AG10803 (cell line): ENCODE measurements at regions not wholly inside any gene's neighbourhood (a gene's known extent, or its start where the extent isn't known, plus 50 kb on each side); places are given as distances from the start of the nearest gene placed in this dataset.

Experiments used
- DNase-seq: peaks from one replicate; pipeline ENCODE4 v3.0.0; 2010; ENCODE audit warnings: low read depth
- H3K4me3 ChIP-seq: 2 replicates; pipeline ENCODE4 v1.5.1; 2011; ENCODE audit warnings: mild to moderate bottlenecking, low read length, control low read depth
- TF ChIP-seq, protein P1 (sequence below): conservative IDR thresholded peaks from 2 replicates; pipeline ENCODE4 v1.5.1; 2011; ENCODE audit warnings: mild to moderate bottlenecking, low read length, control low read depth, inconsistent platforms

GRCh38 chr4:152112190-152112589 is 351.4 kb upstream of the GATB start:
- no peak for DNase-seq
- TF ChIP-seq, protein P1, sequence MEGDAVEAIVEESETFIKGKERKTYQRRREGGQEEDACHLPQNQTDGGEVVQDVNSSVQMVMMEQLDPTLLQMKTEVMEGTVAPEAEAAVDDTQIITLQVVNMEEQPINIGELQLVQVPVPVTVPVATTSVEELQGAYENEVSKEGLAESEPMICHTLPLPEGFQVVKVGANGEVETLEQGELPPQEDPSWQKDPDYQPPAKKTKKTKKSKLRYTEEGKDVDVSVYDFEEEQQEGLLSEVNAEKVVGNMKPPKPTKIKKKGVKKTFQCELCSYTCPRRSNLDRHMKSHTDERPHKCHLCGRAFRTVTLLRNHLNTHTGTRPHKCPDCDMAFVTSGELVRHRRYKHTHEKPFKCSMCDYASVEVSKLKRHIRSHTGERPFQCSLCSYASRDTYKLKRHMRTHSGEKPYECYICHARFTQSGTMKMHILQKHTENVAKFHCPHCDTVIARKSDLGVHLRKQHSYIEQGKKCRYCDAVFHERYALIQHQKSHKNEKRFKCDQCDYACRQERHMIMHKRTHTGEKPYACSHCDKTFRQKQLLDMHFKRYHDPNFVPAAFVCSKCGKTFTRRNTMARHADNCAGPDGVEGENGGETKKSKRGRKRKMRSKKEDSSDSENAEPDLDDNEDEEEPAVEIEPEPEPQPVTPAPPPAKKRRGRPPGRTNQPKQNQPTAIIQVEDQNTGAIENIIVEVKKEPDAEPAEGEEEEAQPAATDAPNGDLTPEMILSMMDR, result no peak
- H3K4me3 ChIP-seq, result no peak overlapping the region

DNA sequence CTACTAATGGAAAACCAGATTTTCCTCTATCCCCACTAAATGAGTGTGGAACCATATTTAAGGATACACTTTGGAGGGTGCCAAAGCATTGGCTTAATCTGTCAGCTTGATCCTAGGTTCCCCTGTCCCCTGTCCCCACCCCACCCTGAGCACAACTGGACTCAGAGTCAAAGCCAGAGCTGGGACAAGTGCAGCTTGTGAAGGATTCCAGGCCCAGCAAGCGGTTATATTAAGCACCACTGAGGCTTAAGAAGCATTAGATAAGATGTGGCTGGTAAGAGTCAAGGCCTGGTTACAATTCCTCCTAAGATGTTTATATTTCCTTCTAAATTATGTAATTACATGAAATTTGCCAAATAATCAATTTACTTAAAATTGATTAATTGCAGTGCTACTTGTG is 350.0 kb upstream of the GATB start:
- H3K4me3 ChIP-seq, result no peak overlapping the region
- DNase-seq, result no peak
- TF ChIP-seq, protein P1, result no peak

GRCh38 chr4:152109531-152110509 is 349.0 kb upstream of the GATB start:
- TF ChIP-seq, protein P1, result no peak
- no peak for DNase-seq

DNA sequence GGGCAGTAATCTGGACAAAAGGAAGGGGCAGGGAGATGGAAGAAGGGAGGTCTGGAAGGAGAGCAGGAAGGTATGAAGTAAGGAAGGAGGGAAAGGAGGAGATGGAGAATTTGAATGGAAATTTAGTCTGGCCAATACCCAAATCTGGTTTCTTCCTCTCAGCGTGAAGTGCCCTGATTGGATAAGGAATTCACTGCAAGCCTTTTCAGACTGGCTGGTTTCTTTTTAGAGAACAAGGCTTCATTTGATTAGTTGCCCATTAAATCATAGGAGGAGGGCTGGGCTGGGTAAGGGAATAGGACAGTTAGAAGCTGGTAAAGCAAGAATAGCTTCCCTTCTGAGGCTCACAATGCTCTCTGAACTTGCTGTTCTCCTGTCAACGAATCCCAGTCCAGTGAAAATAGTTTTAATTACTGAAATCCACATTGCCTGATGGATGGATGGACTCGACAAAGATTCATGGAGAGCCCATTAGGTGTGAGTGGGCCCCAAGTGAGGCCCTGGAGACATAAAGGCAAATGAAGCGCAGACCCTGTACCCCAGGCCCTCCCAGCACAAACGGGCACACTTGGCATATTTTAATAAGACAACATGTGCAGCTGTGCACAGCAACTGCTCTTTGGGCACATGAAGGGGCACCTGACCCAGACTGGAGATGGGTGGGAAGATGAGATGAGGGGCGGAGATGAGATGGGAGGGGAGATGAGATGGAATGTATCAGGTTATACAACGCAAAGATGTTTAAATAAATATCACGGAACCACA is 347.1 kb upstream of the GATB start:
- no peak for DNase-seq
- TF ChIP-seq, protein P1, result no peak
- H3K4me3 ChIP-seq, result no peak overlapping the region

More at GRCh38 chr4:152109531-152110509, 349.0 kb upstream of the GATB start:
- H3K4me3 ChIP-seq, result no peak overlapping the region

- no peak for DNase-seq
- TF ChIP-seq, protein P1, result no peak
- no peak overlapping the region for H3K4me3 ChIP-seq
Measured at GRCh38 chr4:152106781-152107321, 346.0 kb upstream of the GATB start.

DNA sequence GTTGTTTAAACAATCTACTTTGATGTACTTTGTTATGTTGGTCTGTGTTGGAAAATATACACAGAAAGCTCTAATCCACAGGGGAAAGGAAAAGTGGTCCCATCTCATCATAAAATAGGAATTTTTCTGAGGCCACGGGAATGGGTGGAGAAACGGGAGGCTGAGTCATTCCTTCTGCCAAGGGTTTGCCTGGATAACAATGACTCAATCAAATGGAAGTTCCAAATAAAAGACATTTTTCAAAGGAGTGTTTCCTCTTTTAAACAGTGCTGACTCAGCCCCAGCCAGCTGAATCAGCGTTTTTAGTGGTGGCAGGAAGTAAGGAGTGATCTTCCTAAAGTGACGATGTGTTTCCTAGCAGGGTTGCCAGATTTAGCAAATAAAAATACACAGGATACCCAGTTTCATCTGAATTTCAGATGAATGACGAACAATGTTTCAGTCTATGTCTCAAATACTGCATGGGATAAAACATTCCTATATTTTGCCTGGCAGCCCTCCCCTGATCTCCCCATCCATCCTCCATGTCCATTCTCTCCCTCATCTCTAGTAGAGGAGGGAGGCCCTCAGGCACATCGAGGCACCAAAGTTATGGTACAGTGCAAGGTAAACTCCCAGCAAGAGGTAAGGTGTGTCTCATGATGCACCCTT is 345.4 kb upstream of the GATB start:
- peak; percentile 94 for DNase-seq
- TF ChIP-seq, protein P1, result no peak
- H3K4me3 ChIP-seq, result no peak overlapping the region
